DMS153 (cell line): ENCODE measurements at regions not wholly inside any gene's neighbourhood (a gene's known extent, or its start where the extent isn't known, plus 50 kb on each side); places are given as distances from the start of the nearest gene placed in this dataset.

Experiments
- DNase-seq: peaks from one replicate; lab custom pipeline; 2025; lab: John Stamatoyannopoulos, UW

GRCh38 chr3:31461426-31461825, 71.3 kb upstream of the STT3B start:
- no peak for DNase-seq

DNA sequence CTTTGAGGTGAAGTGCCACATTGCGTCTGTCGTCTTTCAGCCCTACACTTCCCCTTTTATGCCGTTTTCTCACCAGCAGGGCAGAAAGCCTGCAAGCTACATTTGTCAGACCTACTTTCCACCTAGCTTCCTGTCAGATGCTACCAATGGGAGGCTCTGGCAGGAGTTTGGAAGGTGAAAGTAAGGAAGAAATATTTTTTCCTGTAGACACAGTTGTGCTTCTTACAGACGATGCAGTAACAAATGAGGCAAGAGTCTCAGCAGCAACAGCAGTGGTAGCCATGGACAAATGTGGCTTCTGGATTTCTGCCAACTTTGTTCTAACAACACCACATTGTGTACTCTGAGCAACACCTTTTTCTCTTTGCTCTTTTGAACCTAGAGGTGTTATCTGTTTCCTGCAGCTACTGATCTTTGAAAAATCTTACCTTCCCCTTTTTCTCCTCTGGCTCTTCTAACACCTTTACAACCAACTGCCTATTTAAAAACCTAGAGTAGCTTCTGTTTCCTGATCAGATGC, 70.6 kb upstream of the STT3B start:
- DNase-seq: no peak

DNA sequence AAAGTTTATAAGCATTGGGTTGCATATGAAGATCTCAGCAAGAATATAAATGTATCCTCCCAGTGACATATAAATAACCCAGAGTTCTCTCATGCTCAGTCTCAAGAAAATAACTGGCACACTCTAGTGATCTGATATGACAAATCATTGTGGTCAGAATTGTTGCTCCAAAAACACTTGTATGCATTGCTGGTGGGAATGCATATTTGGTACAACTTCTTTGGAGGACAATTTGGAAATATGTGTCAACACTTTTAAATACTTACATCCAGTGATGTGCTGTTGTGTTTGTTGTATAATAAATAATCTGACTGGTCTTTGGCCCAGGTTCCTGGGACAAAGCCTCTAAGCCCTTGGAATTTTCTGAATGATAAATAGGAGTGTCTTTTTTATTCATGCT, 66.7 kb upstream of the STT3B start:
- DNase-seq: no peak

DNA sequence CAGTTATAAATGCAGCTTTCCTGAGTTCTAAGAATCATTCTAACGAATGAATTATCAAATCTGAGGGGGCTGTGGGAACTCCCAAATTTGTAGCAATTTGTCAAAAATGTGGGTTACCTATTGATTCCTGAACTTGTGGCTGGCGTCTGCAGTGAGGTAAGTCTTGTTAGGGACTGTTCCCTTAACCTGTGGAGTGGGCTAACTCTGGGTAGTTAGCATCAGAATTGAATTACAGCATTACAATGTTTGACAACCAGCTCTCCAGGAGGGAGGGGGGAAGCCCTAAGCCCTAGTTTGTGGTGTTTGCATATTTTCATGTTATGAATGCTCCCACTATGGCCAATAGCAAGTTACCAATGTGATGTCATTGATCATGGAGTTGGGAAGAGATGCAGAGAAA, 65.9 kb upstream of the STT3B start:
- no peak for DNase-seq

- no peak for DNase-seq
These were observed 64.3 kb upstream of the STT3B start for GRCh38 chr3:31468433-31468832.

- DNase-seq: no peak
These were observed 63.3 kb upstream of the STT3B start for GRCh38 chr3:31469385-31469784.

DNA sequence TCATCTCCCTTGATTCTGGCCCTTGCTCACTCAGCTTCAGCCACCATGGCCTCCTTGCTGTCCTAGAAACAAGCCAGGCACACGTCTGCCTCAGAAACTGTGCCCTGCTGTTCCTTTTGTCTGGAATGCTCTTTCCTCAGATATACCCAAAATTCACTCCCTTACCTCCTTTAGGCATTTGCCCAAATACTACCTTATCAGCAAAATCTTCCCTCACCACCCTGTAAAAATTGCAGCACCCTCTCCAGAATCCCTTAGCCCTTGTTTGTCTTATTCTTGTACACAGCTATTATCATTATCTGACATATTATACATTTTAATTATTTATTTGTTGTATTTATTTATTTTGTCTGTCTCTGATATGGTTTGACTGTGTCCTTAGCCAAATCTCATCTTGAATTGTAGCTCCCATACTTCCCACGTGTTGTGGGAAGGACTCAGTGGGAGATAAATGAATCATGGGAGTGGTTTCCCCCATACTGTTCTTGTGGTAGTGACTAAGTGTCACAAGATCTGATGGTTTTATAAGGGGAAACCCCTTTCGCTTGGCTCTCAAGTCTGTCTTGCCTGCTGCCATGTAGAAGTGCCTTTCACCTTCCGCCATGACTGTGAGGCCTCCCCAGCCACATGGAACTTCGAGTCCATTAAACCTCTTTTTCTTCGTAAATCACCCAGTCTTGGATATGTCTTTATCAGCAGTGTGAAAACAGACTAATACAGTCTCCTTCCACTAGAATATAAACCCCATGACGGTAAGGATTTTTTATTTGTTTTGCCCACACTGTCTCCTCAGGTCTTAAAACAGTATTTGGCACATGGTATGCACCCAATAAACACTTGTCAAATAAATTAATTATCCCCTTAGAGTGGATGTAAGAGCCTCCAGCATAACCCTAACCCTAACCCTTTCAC, 60.0 kb upstream of the STT3B start:
- DNase-seq: no peak

DNA sequence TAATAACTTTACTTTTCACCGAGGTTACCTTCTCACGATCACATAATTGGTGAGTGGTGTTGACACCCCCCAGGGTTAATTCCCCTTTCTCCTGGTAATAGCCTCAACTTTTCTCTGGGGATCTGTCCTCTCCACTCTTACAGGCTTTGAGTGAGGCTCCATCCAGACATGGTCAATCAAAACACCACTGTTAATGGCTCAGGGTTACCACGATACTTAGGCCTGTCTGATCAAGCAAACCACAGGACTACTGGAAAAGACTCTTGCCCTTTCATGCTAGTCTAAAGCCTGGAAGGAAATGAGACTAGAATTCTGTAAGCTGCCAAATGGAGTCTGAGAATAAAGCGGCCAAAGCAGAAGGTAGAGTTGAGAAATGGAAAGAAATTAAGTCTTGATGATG, 56.5 kb upstream of the STT3B start:
- DNase-seq: no peak

- DNase-seq: no peak
These were observed 53.3 kb upstream of the STT3B start for GRCh38 chr3:31479431-31479830.

DNA sequence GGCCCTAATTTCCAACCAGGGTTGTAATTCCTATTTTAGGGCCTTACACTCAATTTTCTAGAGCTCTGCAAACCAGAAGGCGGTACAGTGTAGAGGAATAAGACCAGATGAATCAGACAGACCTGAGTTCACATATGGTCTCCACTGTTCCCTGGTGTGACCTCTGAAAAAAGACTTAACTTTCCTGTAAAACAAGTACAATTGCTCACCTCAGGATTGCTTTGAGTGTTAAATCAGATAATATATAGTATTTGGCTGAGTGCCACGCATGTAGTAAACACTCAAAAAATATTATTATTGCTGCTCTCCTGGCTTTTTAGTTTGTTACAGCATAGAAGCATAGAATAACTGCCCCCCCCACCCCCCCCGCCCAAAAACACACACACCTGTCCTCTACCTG, 51.0 kb upstream of the STT3B start:
- no peak for DNase-seq

GRCh38 chr3:31482493-31483200, 50.1 kb upstream of the STT3B start:
- no peak for DNase-seq
